HG02610 (cell line): ENCODE measurements at regions not wholly inside any gene's neighbourhood (a gene's known extent, or its start where the extent isn't known, plus 50 kb on each side); places are given as distances from the start of the nearest gene placed in this dataset.

ENCODE experiments used
- ATAC-seq: cut with Tn5 transposase; IDR thresholded peaks from one replicate; pipeline ENCODE4 v1.9.1; 2021; ENCODE audit warnings: mild to moderate bottlenecking, moderate library complexity; ENCODE audit not compliant: unreplicated experiment

- no peak for ATAC-seq
Observed at GRCh38 chr10:130884456-130884855, 427.1 kb downstream of the TCERG1L start.

- no peak for ATAC-seq
Observed at GRCh38 chr10:130885021-130885655, 426.4 kb downstream of the TCERG1L start.

- no peak for ATAC-seq
Observed at GRCh38 chr10:130887170-130887569, 424.4 kb downstream of the TCERG1L start.

- no peak for ATAC-seq
Observed at GRCh38 chr10:130888493-130888892, 423.0 kb downstream of the TCERG1L start.

- ATAC-seq: no peak
Observed at GRCh38 chr10:130889240-130889639, 422.3 kb downstream of the TCERG1L start.

- no peak for ATAC-seq
Observed at GRCh38 chr10:130889780-130890179, 421.7 kb downstream of the TCERG1L start.

- no peak for ATAC-seq
Observed at GRCh38 chr10:130891066-130891465, 420.5 kb downstream of the TCERG1L start.

- no peak for ATAC-seq
Observed at GRCh38 chr10:130894471-130894870, 417.1 kb downstream of the TCERG1L start.

- no peak for ATAC-seq
Observed at GRCh38 chr10:130895161-130895560, 416.4 kb downstream of the TCERG1L start.

GRCh38 chr10:130897815-130898214 is 413.7 kb downstream of the TCERG1L start:
- ATAC-seq: no peak

GRCh38 chr10:130898381-130898780 is 413.1 kb downstream of the TCERG1L start:
- no peak for ATAC-seq

- no peak for ATAC-seq
Observed at GRCh38 chr10:130899856-130900255, 411.7 kb downstream of the TCERG1L start.

GRCh38 chr10:130900441-130901160 is 410.9 kb downstream of the TCERG1L start:
- ATAC-seq: no peak

- ATAC-seq: no peak
Observed at GRCh38 chr10:130901311-130902165, 410.0 kb downstream of the TCERG1L start.

GRCh38 chr10:130902471-130902870 is 409.1 kb downstream of the TCERG1L start:
- no peak for ATAC-seq

- ATAC-seq: no peak
Observed at GRCh38 chr10:130902929-130903328, 408.6 kb downstream of the TCERG1L start.

- ATAC-seq: no peak
Observed at GRCh38 chr10:130904676-130905075, 406.8 kb downstream of the TCERG1L start.

- ATAC-seq: no peak
Observed at GRCh38 chr10:130905386-130905785, 406.1 kb downstream of the TCERG1L start.

GRCh38 chr10:130905921-130906320 is 405.6 kb downstream of the TCERG1L start:
- no peak for ATAC-seq

- no peak for ATAC-seq
Observed at GRCh38 chr10:130910848-130911247, 400.7 kb downstream of the TCERG1L start.

GRCh38 chr10:130913844-130914243 is 397.7 kb downstream of the TCERG1L start:
- ATAC-seq: no peak

GRCh38 chr10:130914367-130914766 is 397.2 kb downstream of the TCERG1L start:
- no peak for ATAC-seq
